SK-N-SH (cell line): ENCODE measurements at regions not wholly inside any gene's neighbourhood (a gene's known extent, or its start where the extent isn't known, plus 50 kb on each side); places are given as distances from the start of the nearest gene placed in this dataset.

ENCODE experiments used
- CTCF ChIA-PET: fragments of 300-600, 350-600 bp; formaldehyde crosslinking; extraction: SDS; loops from one replicate; lab custom pipeline; 2021; lab: Yijun Ruan, JAX
- POLR2A ChIA-PET: fragments of 350-600 bp; sonication (Branson Sonifier 250); formaldehyde crosslinking; extraction: SDS; loops from one replicate; lab custom pipeline; 2020; ENCODE audit warnings: antibody characterized with exemption, inconsistent platforms; lab: Yijun Ruan, JAX
- DNase-seq: peaks from one replicate; pipeline ENCODE4 v3.0.0; 2012
- H2AFZ ChIP-seq: fragments of 200-600 bp; sonication (generic); 2 replicates; pipeline ENCODE4 v1.8.1; 2016; ENCODE audit warnings: antibody characterized with exemption, mild to moderate bottlenecking, low read depth
- H3F3A ChIP-seq: fragments of 200-600 bp; sonication (generic); replicated peaks from 2 replicates; pipeline ENCODE3; 2016; ENCODE audit warnings: antibody characterized with exemption, mild to moderate bottlenecking; ENCODE audit not compliant: insufficient read depth
- H3K27ac ChIP-seq, 2 experiments: fragments of 200-500 bp in 1 of 2; fragments of 200-600 bp in 1 of 2; sonication (Bioruptor generic) in 1 of 2; sonication (generic), shearing (Covaris generic) in 1 of 2; 2 replicates each; pipeline versions ENCODE4 v1.5.1 to v1.6.1; 2014 to 2016; ENCODE audit warnings: low read depth in 2 of 2, inconsistent platforms in 1 of 2, low read length in 1 of 2, mild to moderate bottlenecking in 1 of 2, mixed read lengths in 1 of 2
- H3K27me3 ChIP-seq: fragments of 200-600 bp; sonication (generic), shearing (Covaris generic); 2 replicates; pipeline ENCODE4 v1.6.1; 2016; ENCODE audit warnings: mixed run types; ENCODE audit not compliant: insufficient read depth
- H3K36me3 ChIP-seq, 2 experiments: fragments of 200-500 bp in 1 of 2; fragments of 200-600 bp in 1 of 2; sonication (Bioruptor generic) in 1 of 2; sonication (generic) in 1 of 2; replicated peaks in 1 of 2; 2 replicates each; pipeline versions ENCODE3 to v1.5.1; 2014 to 2016; ENCODE audit warnings: low read length in 1 of 2, mild to moderate bottlenecking in 1 of 2; ENCODE audit not compliant: insufficient read depth in 2 of 2, control insufficient read depth in 1 of 2
- H3K4me1 ChIP-seq, 2 experiments: fragments of 200-500 bp in 1 of 2; fragments of 200-600 bp in 1 of 2; sonication (Bioruptor generic) in 1 of 2; sonication (generic), shearing (Covaris generic) in 1 of 2; 2 replicates each; pipeline versions ENCODE4 v1.5.1 to v1.6.1; 2014 to 2016; ENCODE audit warnings: low read depth in 1 of 2, low read length in 1 of 2, mixed run types in 1 of 2; ENCODE audit not compliant: insufficient read depth in 2 of 2, control insufficient read depth in 1 of 2
- H3K4me2 ChIP-seq: fragments of 200-600 bp; sonication (generic), shearing (Covaris generic); 2 replicates; pipeline ENCODE4 v1.6.1; 2017; ENCODE audit warnings: mixed run types
- H3K4me3 ChIP-seq, 2 experiments: fragments of 200-500 bp in 1 of 2; fragments of 200-600 bp in 1 of 2; sonication (Bioruptor generic) in 1 of 2; sonication (generic), shearing (Covaris generic) in 1 of 2; 2 replicates each; pipeline versions ENCODE4 v1.5.1 to v1.8.1; 2014 to 2016; ENCODE audit warnings: low read depth in 2 of 2, inconsistent platforms in 1 of 2, low read length in 1 of 2, mild to moderate bottlenecking in 1 of 2, mixed read lengths in 1 of 2, moderate library complexity in 1 of 2
- H3K79me2 ChIP-seq: fragments of 200-600 bp; sonication (generic); 2 replicates; pipeline ENCODE4 v1.8.1; 2017; ENCODE audit warnings: mild to moderate bottlenecking; ENCODE audit not compliant: insufficient read depth
- H3K9ac ChIP-seq: fragments of 200-600 bp; sonication (generic); 2 replicates; pipeline ENCODE4 v1.6.1; 2017; ENCODE audit warnings: mixed run types
- H3K9me2 ChIP-seq: fragments of 200-600 bp; sonication (generic); 2 replicates; pipeline ENCODE4 v1.6.1; 2017; ENCODE audit warnings: mixed run types
- H3K9me3 ChIP-seq: fragments of 200-600 bp; sonication (generic); 2 replicates; pipeline ENCODE4 v1.6.1; 2017; ENCODE audit warnings: mixed run types, mild to moderate bottlenecking, moderate library complexity
- H4K20me1 ChIP-seq: fragments of 200-600 bp; sonication (generic); 2 replicates; pipeline ENCODE4 v1.6.1; 2017; ENCODE audit warnings: mild to moderate bottlenecking, mixed run types; ENCODE audit not compliant: insufficient read depth
- CTCF ChIP-seq: fragments of 200-600 bp; sonication (generic); IDR thresholded peaks from 2 replicates; pipeline ENCODE4 v1.6.1; 2017; ENCODE audit warnings: antibody characterized with exemption, mild to moderate bottlenecking, moderate library complexity
- FOSL2 ChIP-seq: IDR thresholded peaks from 2 replicates; pipeline ENCODE4 v1.4.0; 2012; ENCODE audit warnings: low read depth, mild to moderate bottlenecking, moderate library complexity, borderline replicate concordance
- FOXM1 ChIP-seq: IDR thresholded peaks from 2 replicates; pipeline ENCODE4 v1.4.0; 2012; ENCODE audit warnings: low read depth, mild to moderate bottlenecking
- GATA2 ChIP-seq: sonication (generic); formaldehyde crosslinking; IDR thresholded peaks from 2 replicates; pipeline ENCODE4 v1.5.0; 2020; ENCODE audit warnings: mild to moderate bottlenecking, missing genetic modification reagents
- JUND ChIP-seq: IDR thresholded peaks from 2 replicates; pipeline ENCODE4 v1.4.0; 2012
- MAX ChIP-seq: IDR thresholded peaks from 2 replicates; pipeline ENCODE4 v1.4.0; 2012; ENCODE audit warnings: low read depth
- MXI1 ChIP-seq: IDR thresholded peaks from 2 replicates; pipeline ENCODE4 v1.6.1; 2012; ENCODE audit warnings: mild to moderate bottlenecking, low read depth, low read length, improper control_type of control experiment
- NFIC ChIP-seq: IDR thresholded peaks from 2 replicates; pipeline ENCODE4 v1.4.0; 2012; ENCODE audit warnings: borderline replicate concordance
- NRF1 ChIP-seq: IDR thresholded peaks from 2 replicates; pipeline ENCODE4 v1.6.1; 2012; ENCODE audit warnings: low read depth, mild to moderate bottlenecking, low read length
- POLR2AphosphoS5 ChIP-seq: IDR thresholded peaks from 2 replicates; pipeline ENCODE4 v1.6.1; 2012; ENCODE audit warnings: low read depth, low read length
- RXRA ChIP-seq: IDR thresholded peaks from 2 replicates; pipeline ENCODE4 v1.4.0; 2012; ENCODE audit warnings: low read depth, mild to moderate bottlenecking, borderline replicate concordance
- SIN3A ChIP-seq: IDR thresholded peaks from 2 replicates; pipeline ENCODE4 v1.6.1; 2012; ENCODE audit warnings: low read depth, mild to moderate bottlenecking, low read length, moderate library complexity, borderline replicate concordance
- TEAD4 ChIP-seq: IDR thresholded peaks from 2 replicates; pipeline ENCODE4 v1.4.0; 2012; ENCODE audit warnings: mild to moderate bottlenecking, borderline replicate concordance; ENCODE audit not compliant: insufficient read depth
- USF2 ChIP-seq: fragments of 150-350 bp; IDR thresholded peaks from 2 replicates; pipeline ENCODE4 v1.6.1; 2017; ENCODE audit warnings: antibody characterized with exemption, low read length, low read depth, borderline replicate concordance
- ZBTB33 ChIP-seq: IDR thresholded peaks from 2 replicates; pipeline ENCODE4 v1.4.0; 2012; ENCODE audit warnings: low read depth, borderline replicate concordance
- WGBS: methylation state at CpG from one replicate; pipeline ENCODE4 v1.1.6; 2017; ENCODE audit warnings: low lambda C conversion rate; 5-methylcytosine and 5-hydroxymethylcytosine counted together
- TF ChIP-seq, protein P1 (sequence below): IDR thresholded peaks from 2 replicates; pipeline ENCODE4; 2012

DNA sequence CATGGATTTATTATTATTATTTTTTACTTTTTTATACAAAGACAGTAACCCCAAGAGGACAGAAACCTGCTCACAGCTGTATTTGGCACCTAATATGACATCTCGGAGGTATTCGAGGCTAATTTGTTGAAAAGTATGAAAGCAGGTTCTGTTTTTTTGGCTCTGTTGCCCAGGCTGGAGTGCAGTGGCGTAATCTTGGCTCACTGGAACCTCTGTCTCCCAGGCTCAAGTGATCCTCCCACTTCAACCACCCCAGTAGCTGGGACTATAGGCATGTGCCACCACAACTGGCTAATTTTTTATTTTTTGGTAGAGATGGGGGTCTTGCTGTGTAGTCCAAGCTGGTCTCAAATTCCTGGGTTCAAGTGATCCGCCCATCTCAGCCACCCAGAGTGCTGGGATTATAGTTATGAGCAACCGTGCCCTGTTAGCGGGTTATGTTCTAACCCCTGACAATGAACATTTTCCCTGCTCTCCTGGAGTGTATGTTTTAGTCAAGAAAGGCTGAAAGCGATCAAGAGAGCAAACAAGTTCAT is 53.7 kb upstream of the ZNF217 start:
- Histone ChIP-seq H3K27me3 (no peaks in the 10 kb centered on the region), H3K4me1 (peaks cover 0 to 19% of the 10 kb centered on the region in 2 experiments; a peak in 3 of 4 replicates), H3K27ac (no peak overlapping the region), H3K9me3 (no peaks in the 10 kb centered on the region), H3F3A (peaks cover 19% of the 10 kb centered on the region), H3K79me2 (no peaks in the 10 kb centered on the region), H4K20me1 (no peaks in the 10 kb centered on the region), H3K4me2 (no peak overlapping the region), H3K9me2 (no peaks in the 10 kb centered on the region), H2AFZ (no peak overlapping the region), H3K9ac (no peak overlapping the region), H3K36me3 (no peaks in the 10 kb centered on the region), H3K4me3 (no peak overlapping the region)
- WGBS = 96% methylated on average over 6 of the region's 7 CpGs
- no peak for DNase-seq
- CTCF ChIA-PET = no interaction called here
- TF ChIP-seq POLR2AphosphoS5 = no peak
- TF ChIP-seq, protein P1, sequence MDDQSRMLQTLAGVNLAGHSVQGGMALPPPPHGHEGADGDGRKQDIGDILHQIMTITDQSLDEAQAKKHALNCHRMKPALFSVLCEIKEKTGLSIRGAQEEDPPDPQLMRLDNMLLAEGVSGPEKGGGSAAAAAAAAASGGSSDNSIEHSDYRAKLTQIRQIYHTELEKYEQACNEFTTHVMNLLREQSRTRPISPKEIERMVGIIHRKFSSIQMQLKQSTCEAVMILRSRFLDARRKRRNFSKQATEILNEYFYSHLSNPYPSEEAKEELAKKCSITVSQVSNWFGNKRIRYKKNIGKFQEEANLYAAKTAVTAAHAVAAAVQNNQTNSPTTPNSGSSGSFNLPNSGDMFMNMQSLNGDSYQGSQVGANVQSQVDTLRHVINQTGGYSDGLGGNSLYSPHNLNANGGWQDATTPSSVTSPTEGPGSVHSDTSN = no peak
- TF ChIP-seq USF2 = no peak
- TF ChIP-seq MAX = no peak
- no peak for TF ChIP-seq SIN3A
- TF ChIP-seq ZBTB33 = no peak
- TF ChIP-seq NRF1 = no peak
- TF ChIP-seq JUND = no peak
- TF ChIP-seq NFIC = no peak
- TF ChIP-seq TEAD4 = no peak
- TF ChIP-seq FOXM1 = no peak
- TF ChIP-seq FOSL2 = no peak
- TF ChIP-seq CTCF = no peak
- no peak for TF ChIP-seq RXRA
- TF ChIP-seq GATA2 (CRISPR knock-in tag) = no peak
- no peak for TF ChIP-seq MXI1
- POLR2A ChIA-PET = no interaction called here
